NCI-H2029 (cell line): ENCODE measurements at regions not wholly inside any gene's neighbourhood (a gene's known extent, or its start where the extent isn't known, plus 50 kb on each side); places are given as distances from the start of the nearest gene placed in this dataset.
"Not testable (repeated sequence)": the region's sequence is repeated elsewhere in the genome, so short reads cannot be mapped to it uniquely, and the experiment has no call there.

Experiments
- DNase-seq: peaks from one replicate; lab custom pipeline; 2025; lab: John Stamatoyannopoulos, UW

- DNase-seq = no peak
Observed at GRCh38 chr11:8772571-8773519, 90.3 kb downstream of the RPL27A start.

- no peak for DNase-seq
Observed at GRCh38 chr11:8773916-8774539, 91.4 kb downstream of the RPL27A start.

- not testable (repeated sequence) for DNase-seq
Observed at GRCh38 chr11:8774916-8775315, 92.3 kb downstream of the RPL27A start.

GRCh38 chr11:8775332-8775731, 92.7 kb downstream of the RPL27A start:
- no peak for DNase-seq

- DNase-seq = no peak
Observed at GRCh38 chr11:8775734-8776133, 93.1 kb downstream of the RPL27A start.

- no peak for DNase-seq
Observed at GRCh38 chr11:8776209-8776608, 93.6 kb downstream of the RPL27A start.

GRCh38 chr11:8777907-8778767, 95.5 kb downstream of the RPL27A start:
- no peak for DNase-seq

GRCh38 chr11:8779107-8779506, 96.5 kb downstream of the RPL27A start:
- no peak for DNase-seq

GRCh38 chr11:8779732-8780131, 97.1 kb downstream of the RPL27A start:
- no peak for DNase-seq

- no peak for DNase-seq
Observed at GRCh38 chr11:8784954-8785353, 102.4 kb downstream of the RPL27A start.

GRCh38 chr11:8785457-8785856, 102.9 kb downstream of the RPL27A start:
- DNase-seq = no peak

GRCh38 chr11:8785998-8786397, 103.4 kb downstream of the RPL27A start:
- DNase-seq = no peak

GRCh38 chr11:8786933-8787332, 104.3 kb downstream of the RPL27A start:
- no peak for DNase-seq

GRCh38 chr11:8787372-8787771, 104.8 kb downstream of the RPL27A start:
- no peak for DNase-seq

- DNase-seq = no peak
Observed at GRCh38 chr11:8788616-8789015, 106.0 kb downstream of the RPL27A start.

- DNase-seq = no peak
Observed at GRCh38 chr11:8789864-8790263, 107.3 kb downstream of the RPL27A start.

- no peak for DNase-seq
Observed at GRCh38 chr11:8790968-8791367, 108.4 kb downstream of the RPL27A start.

GRCh38 chr11:8792710-8793109, 110.1 kb downstream of the RPL27A start:
- no peak for DNase-seq

- DNase-seq = no peak
Observed at GRCh38 chr11:8793114-8793777, 110.7 kb downstream of the RPL27A start.

GRCh38 chr11:8794126-8794525, 111.5 kb downstream of the RPL27A start:
- DNase-seq = no peak

GRCh38 chr11:8794677-8795103, 112.1 kb downstream of the RPL27A start:
- DNase-seq = no peak

GRCh38 chr11:8796941-8797340, 114.0 kb upstream of the AKIP1 start:
- DNase-seq = no peak
